Hepatocyte (in vitro differentiated cells): ENCODE measurements at regions not wholly inside any gene's neighbourhood (a gene's known extent, or its start where the extent isn't known, plus 50 kb on each side); places are given as distances from the start of the nearest gene placed in this dataset.

ENCODE experiments used
- DNase-seq: peaks from one replicate; pipeline ENCODE4 v3.0.0-alpha.2; 2016; ENCODE audit warnings: low spot score
- H2AFZ ChIP-seq: fragments of 200-600 bp; sonication (generic); 2 replicates; pipeline ENCODE4 v1.6.0; 2016; ENCODE audit warnings: antibody characterized with exemption, mild to moderate bottlenecking
- H3K27ac ChIP-seq: fragments of 200-600 bp; sonication (generic); 2 replicates; pipeline ENCODE4 v1.5.1; 2016; ENCODE audit warnings: mild to moderate bottlenecking
- H3K27me3 ChIP-seq: fragments of 200-600 bp; sonication (generic); 2 replicates; pipeline ENCODE4 v1.6.1; 2016
- H3K36me3 ChIP-seq: fragments of 200-600 bp; sonication (generic); replicated peaks from 2 replicates; pipeline ENCODE4 v1.5.1; 2016; ENCODE audit warnings: low read depth; ENCODE audit not compliant: insufficient read depth
- H3K4me1 ChIP-seq: fragments of 200-600 bp; sonication (generic); 2 replicates; pipeline ENCODE4 v1.5.1; 2016; ENCODE audit warnings: mild to moderate bottlenecking, moderate library complexity; ENCODE audit not compliant: insufficient read depth
- H3K4me2 ChIP-seq: fragments of 200-600 bp; sonication (generic); 2 replicates; pipeline ENCODE4 v1.6.0; 2016
- H3K4me3 ChIP-seq: fragments of 200-600 bp; sonication (generic); 2 replicates; pipeline ENCODE4 v1.5.1; 2016; ENCODE audit warnings: mild to moderate bottlenecking
- H3K79me2 ChIP-seq: fragments of 200-600 bp; sonication (generic); 2 replicates; pipeline ENCODE4 v1.6.0; 2017; ENCODE audit warnings: mild to moderate bottlenecking
- H3K9me2 ChIP-seq: fragments of 200-600 bp; sonication (generic); replicated peaks from 2 replicates; pipeline ENCODE4 v1.6.0; 2017; ENCODE audit warnings: mild to moderate bottlenecking; ENCODE audit not compliant: insufficient read depth
- H3K9me3 ChIP-seq: fragments of 200-600 bp; sonication (generic); 2 replicates; pipeline ENCODE4 v1.5.1; 2016; ENCODE audit warnings: low read depth, mild to moderate bottlenecking
- H4K20me1 ChIP-seq: fragments of 200-600 bp; sonication (generic); 2 replicates; pipeline ENCODE4 v1.6.0; 2016; ENCODE audit warnings: mild to moderate bottlenecking; ENCODE audit not compliant: insufficient read depth, poor library complexity, severe bottlenecking
- EZH2 ChIP-seq: fragments of 200-600 bp; sonication (generic); IDR thresholded peaks from 2 replicates; pipeline ENCODE4 v1.6.1; 2016; ENCODE audit warnings: antibody characterized with exemption, mild to moderate bottlenecking, borderline replicate concordance
- EZH2phosphoT487 ChIP-seq: fragments of 200-600 bp; sonication (generic); IDR thresholded peaks from one replicate; pipeline ENCODE4 v1.6.1; 2018; ENCODE audit warnings: antibody characterized with exemption, mild to moderate bottlenecking, low read depth, moderate library complexity; ENCODE audit not compliant: unreplicated experiment, severe bottlenecking
- WGBS: methylation state at CpG from one replicate; pipeline ENCODE4 v1.1.6; 2016; ENCODE audit warnings: low lambda C conversion rate; ENCODE audit errors: missing lambda C conversion rate; 5-methylcytosine and 5-hydroxymethylcytosine counted together
- TF ChIP-seq, protein P1 (sequence below): fragments of 200-600 bp; sonication (generic); IDR thresholded peaks from 2 replicates; pipeline ENCODE4 v1.5.1; 2016; ENCODE audit warnings: antibody characterized with exemption, mild to moderate bottlenecking; ENCODE audit not compliant: poor library complexity

DNA sequence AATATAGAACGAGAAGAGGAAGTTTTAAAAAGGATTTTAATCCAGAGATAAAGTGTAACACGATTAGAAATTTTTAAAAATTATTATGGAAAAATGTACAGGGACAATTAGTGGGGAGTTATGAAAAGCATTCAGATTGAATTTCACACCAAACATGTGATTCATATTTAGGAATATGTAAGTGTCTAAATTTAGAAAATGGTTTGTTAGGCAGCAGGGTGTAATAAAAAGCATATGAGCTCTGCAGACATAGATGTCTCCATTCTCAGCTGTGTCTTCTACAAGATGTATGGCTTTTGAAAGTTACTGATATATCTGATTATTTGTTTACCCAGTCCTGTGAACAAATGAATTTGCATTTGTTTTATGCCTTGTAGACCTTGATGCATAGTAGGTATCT is 638.9 kb upstream of the AGA start:
- Histone ChIP-seq H3K79me2 (no peaks in the 10 kb centered on the region), H3K36me3 (no peaks in the 10 kb centered on the region), H2AFZ (no peak overlapping the region), H3K27me3 (no peaks in the 10 kb centered on the region), H4K20me1 (no peaks in the 10 kb centered on the region), H3K27ac (no peak overlapping the region), H3K4me1 (no peaks in the 10 kb centered on the region), H3K9me3 (no peaks in the 10 kb centered on the region), H3K9me2 (no peaks in the 10 kb centered on the region), H3K4me3 (no peak overlapping the region), H3K4me2 (no peak overlapping the region)
- no peak for DNase-seq
- no peak for TF ChIP-seq EZH2
- TF ChIP-seq, protein P1, sequence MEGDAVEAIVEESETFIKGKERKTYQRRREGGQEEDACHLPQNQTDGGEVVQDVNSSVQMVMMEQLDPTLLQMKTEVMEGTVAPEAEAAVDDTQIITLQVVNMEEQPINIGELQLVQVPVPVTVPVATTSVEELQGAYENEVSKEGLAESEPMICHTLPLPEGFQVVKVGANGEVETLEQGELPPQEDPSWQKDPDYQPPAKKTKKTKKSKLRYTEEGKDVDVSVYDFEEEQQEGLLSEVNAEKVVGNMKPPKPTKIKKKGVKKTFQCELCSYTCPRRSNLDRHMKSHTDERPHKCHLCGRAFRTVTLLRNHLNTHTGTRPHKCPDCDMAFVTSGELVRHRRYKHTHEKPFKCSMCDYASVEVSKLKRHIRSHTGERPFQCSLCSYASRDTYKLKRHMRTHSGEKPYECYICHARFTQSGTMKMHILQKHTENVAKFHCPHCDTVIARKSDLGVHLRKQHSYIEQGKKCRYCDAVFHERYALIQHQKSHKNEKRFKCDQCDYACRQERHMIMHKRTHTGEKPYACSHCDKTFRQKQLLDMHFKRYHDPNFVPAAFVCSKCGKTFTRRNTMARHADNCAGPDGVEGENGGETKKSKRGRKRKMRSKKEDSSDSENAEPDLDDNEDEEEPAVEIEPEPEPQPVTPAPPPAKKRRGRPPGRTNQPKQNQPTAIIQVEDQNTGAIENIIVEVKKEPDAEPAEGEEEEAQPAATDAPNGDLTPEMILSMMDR, result no peak
- TF ChIP-seq EZH2phosphoT487, result no peak
- 90% methylated on average over 2 of the region's 2 CpGs for WGBS

DNA sequence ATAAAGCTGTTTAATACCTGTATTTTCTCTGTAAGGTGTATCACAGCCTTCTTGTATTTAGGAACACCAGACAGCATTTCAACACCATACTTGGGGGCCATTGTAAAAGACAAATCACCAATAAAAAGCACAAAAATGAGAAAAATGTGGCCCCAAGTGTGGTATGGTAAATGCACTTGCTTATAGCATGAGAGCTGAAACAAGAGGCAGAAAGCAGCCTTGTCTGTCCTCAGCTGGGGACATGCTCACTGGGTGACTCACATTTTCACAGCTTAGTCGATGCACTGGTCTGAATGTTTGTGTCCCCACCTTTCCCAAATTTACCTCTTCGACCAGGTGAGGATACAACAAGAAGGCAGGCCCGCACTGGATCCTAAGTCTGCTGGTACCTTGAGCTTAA is 639.7 kb upstream of the AGA start:
- Histone ChIP-seq H3K36me3 (no peaks in the 10 kb centered on the region), H3K9me3 (no peaks in the 10 kb centered on the region), H3K4me1 (no peaks in the 10 kb centered on the region), H3K9me2 (no peaks in the 10 kb centered on the region), H4K20me1 (no peaks in the 10 kb centered on the region), H3K79me2 (no peaks in the 10 kb centered on the region), H2AFZ (no peak overlapping the region), H3K4me3 (no peak overlapping the region), H3K27ac (no peak overlapping the region), H3K4me2 (no peak overlapping the region), H3K27me3 (no peaks in the 10 kb centered on the region)
- no peak for DNase-seq
- TF ChIP-seq, protein P1, result no peak
- TF ChIP-seq EZH2, result no peak
- TF ChIP-seq EZH2phosphoT487, result no peak
- WGBS, result 89% methylated on average over 3 of the region's 3 CpGs

DNA sequence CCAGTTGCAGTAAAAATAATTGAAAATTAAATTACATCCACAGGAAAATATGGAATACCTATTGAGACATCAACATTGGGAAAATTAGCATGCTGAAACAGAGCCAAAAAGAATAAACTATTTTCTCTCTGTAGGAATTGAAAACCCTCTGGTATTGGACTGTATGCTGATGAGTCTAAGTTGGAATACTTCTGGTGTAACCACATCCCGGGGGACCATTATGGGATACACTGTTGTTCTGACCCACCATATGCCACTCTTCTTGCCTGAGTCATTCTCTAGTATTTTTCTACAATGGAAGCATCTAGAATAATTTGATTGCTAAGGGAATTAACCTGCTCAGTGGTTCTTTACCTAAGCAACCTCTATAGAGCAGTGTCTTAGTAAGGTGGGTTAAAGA is 640.7 kb upstream of the AGA start:
- no peak overlapping the region for H2AFZ ChIP-seq
- no peak overlapping the region for H3K4me2 ChIP-seq
- H3K36me3 ChIP-seq, result no peaks in the 10 kb centered on the region
- no peaks in the 10 kb centered on the region for H3K9me3 ChIP-seq
- TF ChIP-seq EZH2phosphoT487 (no peak), EZH2 (no peak)
- TF ChIP-seq, protein P1, result no peak
- H3K9me2 ChIP-seq, result no peaks in the 10 kb centered on the region
- no peak overlapping the region for H3K27ac ChIP-seq
- H3K27me3 ChIP-seq, result no peaks in the 10 kb centered on the region
- H4K20me1 ChIP-seq, result no peaks in the 10 kb centered on the region
- no peaks in the 10 kb centered on the region for H3K4me1 ChIP-seq
- H3K79me2 ChIP-seq, result no peaks in the 10 kb centered on the region
- no peak for DNase-seq
- H3K4me3 ChIP-seq, result no peak overlapping the region
- 83% methylated on average over 1 of the region's 1 CpG for WGBS

DNA sequence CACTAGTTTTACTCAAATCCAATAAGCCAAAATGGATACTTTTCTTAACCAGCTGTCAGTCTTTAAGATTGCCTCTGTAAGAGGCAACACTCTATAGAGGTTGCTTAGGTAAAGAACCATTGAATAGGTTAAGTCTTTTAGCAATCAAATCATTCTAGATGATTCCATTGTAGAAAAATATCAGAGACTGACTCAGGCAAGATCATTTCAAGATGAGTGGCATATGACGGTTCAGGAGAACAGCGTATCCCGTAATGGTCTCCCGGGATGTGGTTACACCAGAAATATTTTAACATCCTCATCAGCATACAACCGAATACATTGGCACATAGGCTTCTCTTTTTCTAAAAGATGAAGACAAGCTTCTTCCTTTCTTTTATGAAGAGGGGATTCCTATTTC is 641.7 kb upstream of the AGA start:
- Histone ChIP-seq H2AFZ (no peak overlapping the region), H3K9me2 (no peaks in the 10 kb centered on the region), H3K27ac (no peak overlapping the region), H3K9me3 (no peaks in the 10 kb centered on the region), H3K79me2 (no peaks in the 10 kb centered on the region), H3K27me3 (no peaks in the 10 kb centered on the region), H3K4me1 (no peaks in the 10 kb centered on the region), H3K4me3 (no peak overlapping the region), H3K4me2 (no peak overlapping the region), H3K36me3 (no peaks in the 10 kb centered on the region), H4K20me1 (no peaks in the 10 kb centered on the region)
- TF ChIP-seq, protein P1, result no peak
- TF ChIP-seq EZH2phosphoT487 (no peak), EZH2 (no peak)
- no peak for DNase-seq
- 86% methylated on average over 5 of the region's 5 CpGs for WGBS
